Esophagus muscularis mucosa (tissue), 4 donors: ENCODE measurements at regions not wholly inside any gene's neighbourhood (a gene's known extent, or its start where the extent isn't known, plus 50 kb on each side); places are given as distances from the start of the nearest gene placed in this dataset.

ENCODE experiments used
- EP300 ChIP-seq: sonication (generic); formaldehyde crosslinking; IDR thresholded peaks from one replicate; pipeline ENCODE4 v1.6.1; 2017; ENCODE audit warnings: antibody characterized with exemption
- POLR2A ChIP-seq: fragments of 450-650 bp; IDR thresholded peaks from one replicate; pipeline ENCODE4 v1.6.1; 2017; ENCODE audit warnings: antibody characterized with exemption, moderate library complexity, mild to moderate bottlenecking, low read depth
- POLR2AphosphoS5 ChIP-seq, 2 donors: sonication (generic); formaldehyde crosslinking; IDR thresholded peaks; one replicate each; pipeline ENCODE4 v1.6.1; 2017; ENCODE audit warnings: antibody characterized with exemption in 2 of 2
- TF ChIP-seq, protein P1 (sequence below), 3 experiments: fragments of 200-600 bp in 2 of 3; fragments of 450-650 bp in 1 of 3; sonication (generic) in 2 of 3; IDR thresholded peaks; one replicate each; pipeline ENCODE4 v1.5.1; 2017 to 2019; ENCODE audit warnings: antibody characterized with exemption in 3 of 3, mild to moderate bottlenecking in 2 of 3, moderate library complexity in 1 of 3

DNA sequence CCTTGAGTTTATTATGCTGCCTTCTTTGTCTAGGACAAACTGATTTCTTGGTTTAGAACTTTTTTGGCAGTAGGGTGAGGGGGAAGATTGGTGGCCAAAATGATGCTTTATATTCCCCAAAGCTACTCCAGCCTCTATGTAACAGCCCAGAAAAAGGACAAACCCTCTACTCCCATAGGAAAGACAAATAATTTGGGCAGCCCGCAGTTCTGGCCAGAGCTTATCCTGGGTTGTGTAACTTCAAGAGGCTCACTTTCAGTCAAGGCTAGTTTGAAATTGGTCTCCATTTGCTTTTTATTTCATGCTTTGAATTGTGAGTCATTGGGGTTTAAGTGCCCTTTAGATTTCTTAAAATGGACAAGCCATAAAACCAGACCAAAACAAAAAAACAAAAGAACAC, 142.3 kb downstream of the OLFM4 start:
- TF ChIP-seq EP300 (no peak), POLR2A (no peak), POLR2AphosphoS5 (IDR thresholded peaks at IDR 0.05) (no peak)
- TF ChIP-seq, protein P1, sequence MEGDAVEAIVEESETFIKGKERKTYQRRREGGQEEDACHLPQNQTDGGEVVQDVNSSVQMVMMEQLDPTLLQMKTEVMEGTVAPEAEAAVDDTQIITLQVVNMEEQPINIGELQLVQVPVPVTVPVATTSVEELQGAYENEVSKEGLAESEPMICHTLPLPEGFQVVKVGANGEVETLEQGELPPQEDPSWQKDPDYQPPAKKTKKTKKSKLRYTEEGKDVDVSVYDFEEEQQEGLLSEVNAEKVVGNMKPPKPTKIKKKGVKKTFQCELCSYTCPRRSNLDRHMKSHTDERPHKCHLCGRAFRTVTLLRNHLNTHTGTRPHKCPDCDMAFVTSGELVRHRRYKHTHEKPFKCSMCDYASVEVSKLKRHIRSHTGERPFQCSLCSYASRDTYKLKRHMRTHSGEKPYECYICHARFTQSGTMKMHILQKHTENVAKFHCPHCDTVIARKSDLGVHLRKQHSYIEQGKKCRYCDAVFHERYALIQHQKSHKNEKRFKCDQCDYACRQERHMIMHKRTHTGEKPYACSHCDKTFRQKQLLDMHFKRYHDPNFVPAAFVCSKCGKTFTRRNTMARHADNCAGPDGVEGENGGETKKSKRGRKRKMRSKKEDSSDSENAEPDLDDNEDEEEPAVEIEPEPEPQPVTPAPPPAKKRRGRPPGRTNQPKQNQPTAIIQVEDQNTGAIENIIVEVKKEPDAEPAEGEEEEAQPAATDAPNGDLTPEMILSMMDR (IDR thresholded peaks at IDR 0.05) = no peak
